A549 (cell line): ENCODE measurements at regions not wholly inside any gene's neighbourhood (a gene's known extent, or its start where the extent isn't known, plus 50 kb on each side); places are given as distances from the start of the nearest gene placed in this dataset.

Experiments used
- CTCF ChIP-seq: fragments of >200 bp; sonication (Bioruptor Twin); formaldehyde crosslinking; IDR thresholded peaks from 3 replicates; pipeline ENCODE4 v1.5.1; 2016
- MYC ChIP-seq: IDR thresholded peaks from 2 replicates; pipeline ENCODE4 v1.6.1; 2012; ENCODE audit warnings: mild to moderate bottlenecking, inconsistent platforms, low read length, improper control_type of control experiment, borderline replicate concordance
- RCOR1 ChIP-seq: fragments of 150-350 bp; IDR thresholded peaks from 2 replicates; pipeline ENCODE4 v1.6.1; 2014; ENCODE audit warnings: antibody characterized with exemption, low read length, low read depth

- TF ChIP-seq MYC (no peak), CTCF (no peak), RCOR1 (no peak)
Observed at GRCh38 chr18:78860117-78860516, 119.5 kb upstream of the SALL3 start.
